Liver (tissue), 8 donors: ENCODE measurements at regions not wholly inside any gene's neighbourhood (a gene's known extent, or its start where the extent isn't known, plus 50 kb on each side); places are given as distances from the start of the nearest gene placed in this dataset.
A peak's percentile ranks its signal among the peaks of the same experiment; 100 is the strongest.

Source experiments
- DNase-seq: peaks from one replicate; pipeline ENCODE4 v3.0.0-alpha.2; 2017; ENCODE audit warnings: low spot score
- H3K27ac ChIP-seq, 2 donors: one replicate each; pipeline ENCODE4 v1.7.0; 2013; ENCODE audit warnings: inconsistent platforms in 2 of 2, low read length in 2 of 2, control low read depth in 1 of 2, low read depth in 1 of 2, mild to moderate bottlenecking in 1 of 2
- H3K27me3 ChIP-seq, 4 donors: one replicate each; pipeline versions ENCODE4 v1.6.1 to v1.7.0; 2013; ENCODE audit warnings: low read length in 3 of 4, inconsistent platforms in 1 of 4, mild to moderate bottlenecking in 1 of 4, moderate library complexity in 1 of 4; ENCODE audit not compliant: control insufficient read depth in 4 of 4, insufficient read depth in 4 of 4
- H3K36me3 ChIP-seq, 4 donors: one replicate each; pipeline versions ENCODE4 v1.6.1 to v1.7.0; 2013; ENCODE audit warnings: low read length in 3 of 4, mild to moderate bottlenecking in 3 of 4, low read depth in 1 of 4, moderate library complexity in 1 of 4; ENCODE audit not compliant: control insufficient read depth in 4 of 4, insufficient read depth in 3 of 4
- H3K4me1 ChIP-seq, 4 donors: one replicate each; pipeline versions ENCODE4 v1.6.1 to v1.7.0; 2013; ENCODE audit warnings: low read length in 3 of 4, mild to moderate bottlenecking in 3 of 4, moderate library complexity in 1 of 4; ENCODE audit not compliant: control insufficient read depth in 4 of 4, insufficient read depth in 4 of 4
- H3K4me3 ChIP-seq, 3 donors: one replicate each; pipeline versions ENCODE4 v1.6.1 to v1.7.0; 2013; ENCODE audit warnings: low read length in 3 of 3, control low read depth in 1 of 3, low read depth in 1 of 3, mild to moderate bottlenecking in 1 of 3
- H3K9ac ChIP-seq, 2 donors: one replicate each; pipeline ENCODE4 v1.7.0; 2013; ENCODE audit warnings: low read length in 2 of 2, mild to moderate bottlenecking in 2 of 2, moderate library complexity in 2 of 2, control low read depth in 1 of 2, low read depth in 1 of 2
- H3K9me3 ChIP-seq, 4 donors: one replicate each; pipeline versions ENCODE4 v1.6.1 to v1.7.0; 2013; ENCODE audit warnings: low read length in 3 of 4; ENCODE audit not compliant: control insufficient read depth in 4 of 4
- ATF3 ChIP-seq: IDR thresholded peaks from 2 replicates; pipeline ENCODE4 v1.6.1; 2016; ENCODE audit warnings: antibody characterized with exemption
- CTCF ChIP-seq: fragments of 150-350 bp; IDR thresholded peaks from 2 replicates; pipeline ENCODE4 v1.5.1; 2017; ENCODE audit warnings: improper control_type of control experiment, low read depth, low read length; ENCODE audit not compliant: missing input control
- EGR1 ChIP-seq, 2 donors: IDR thresholded peaks; 2 replicates each; pipeline ENCODE4 v1.6.1; 2016 to 2018; ENCODE audit warnings: antibody characterized with exemption in 2 of 2, low read depth in 2 of 2
- FOXA1 ChIP-seq: IDR thresholded peaks from 2 replicates; pipeline ENCODE4 v1.6.1; 2016; ENCODE audit warnings: antibody characterized with exemption
- FOXA2 ChIP-seq: IDR thresholded peaks from 2 replicates; pipeline ENCODE4 v1.6.1; 2016; ENCODE audit warnings: antibody characterized with exemption
- GABPA ChIP-seq, 2 donors: IDR thresholded peaks in 1 of 2; conservative IDR thresholded peaks in 1 of 2; 2 replicates each; pipeline ENCODE4 v1.6.1; 2016; ENCODE audit warnings: antibody characterized with exemption in 2 of 2, mild to moderate bottlenecking in 1 of 2, moderate library complexity in 1 of 2
- HNF4A ChIP-seq, 2 donors: conservative IDR thresholded peaks; 2 replicates each; pipeline ENCODE4 v1.6.1; 2016; ENCODE audit warnings: antibody characterized with exemption in 2 of 2, mild to moderate bottlenecking in 2 of 2
- HNF4G ChIP-seq: IDR thresholded peaks from 2 replicates; pipeline ENCODE4 v1.6.1; 2016; ENCODE audit warnings: antibody characterized with exemption
- JUND ChIP-seq, 2 donors: IDR thresholded peaks; 2 replicates each; pipeline ENCODE4 v1.6.1; 2016; ENCODE audit warnings: antibody characterized with exemption in 2 of 2
- MAX ChIP-seq: IDR thresholded peaks from 2 replicates; pipeline ENCODE4 v1.6.1; 2016; ENCODE audit warnings: antibody characterized with exemption
- NR2F2 ChIP-seq: IDR thresholded peaks from 2 replicates; pipeline ENCODE4 v1.6.1; 2016; ENCODE audit warnings: antibody characterized with exemption
- RAD21 ChIP-seq, 2 donors: IDR thresholded peaks; 2 replicates each; pipeline ENCODE4 v1.6.1; 2016; ENCODE audit warnings: antibody characterized with exemption in 2 of 2, mild to moderate bottlenecking in 2 of 2
- REST ChIP-seq: IDR thresholded peaks from 2 replicates; pipeline ENCODE4 v1.6.1; 2016; ENCODE audit warnings: antibody characterized with exemption, mild to moderate bottlenecking
- RXRA ChIP-seq, 2 donors: IDR thresholded peaks; 2 replicates each; pipeline ENCODE4 v1.6.1; 2017 to 2018; ENCODE audit warnings: antibody characterized with exemption in 2 of 2, mild to moderate bottlenecking in 1 of 2
- SP1 ChIP-seq: IDR thresholded peaks from 2 replicates; pipeline ENCODE4 v1.6.1; 2018; ENCODE audit warnings: antibody characterized with exemption, mild to moderate bottlenecking
- TAF1 ChIP-seq: conservative IDR thresholded peaks from 2 replicates; pipeline ENCODE4 v1.6.1; 2016; ENCODE audit warnings: antibody characterized with exemption, mild to moderate bottlenecking
- YY1 ChIP-seq: IDR thresholded peaks from 2 replicates; pipeline ENCODE4 v1.6.1; 2016; ENCODE audit warnings: antibody characterized with exemption, mild to moderate bottlenecking
- ZBTB33 ChIP-seq: IDR thresholded peaks from 2 replicates; pipeline ENCODE4 v1.6.1; 2016; ENCODE audit warnings: antibody characterized with exemption
- whole genome bisulfite sequencing: extraction: QIAGEN DNeasy Blood & Tissue Kit; methylation state at CpG from one replicate; pipeline ENCODE4 v1.1.7; 2013; 5-methylcytosine and 5-hydroxymethylcytosine counted together
- donor health status: healthy.
- donor health status: healthy.
- donor health status: healthy.
- donor health status: healthy.
- donor health status: healthy.

GRCh38 chr2:104919127-104919526 is 65.2 kb downstream of the POU3F3 start:
- no peak for DNase-seq
- no peaks in the 10 kb centered on the region for H3K27me3 ChIP-seq
- H3K9ac ChIP-seq = no peak overlapping the region
- H3K27ac ChIP-seq = no peak overlapping the region
- no peaks in the 10 kb centered on the region for H3K36me3 ChIP-seq
- H3K4me3 ChIP-seq = no peak overlapping the region
- 69% methylated on average over 3 of the region's 3 CpGs for WGBS
- no peaks in the 10 kb centered on the region for H3K9me3 ChIP-seq
- TF ChIP-seq FOXA1 = no peak
- no peak for TF ChIP-seq FOXA2
- no peak for TF ChIP-seq EGR1 (IDR thresholded peaks at IDR 0.05; ENCODE audit: low read depth in 2 of 2)
- no peak for TF ChIP-seq YY1
- no peak for TF ChIP-seq HNF4G
- no peak for TF ChIP-seq RXRA (IDR thresholded peaks at IDR 0.05)
- TF ChIP-seq JUND (IDR thresholded peaks at IDR 0.05) = no peak
- H3K4me1 ChIP-seq = no peaks in the 10 kb centered on the region

- Histone ChIP-seq H3K27me3 (no peaks in the 10 kb centered on the region), H3K9me3 (no peaks in the 10 kb centered on the region), H3K4me1 (no peaks in the 10 kb centered on the region), H3K27ac (no peak overlapping the region), H3K4me3 (no peak overlapping the region), H3K9ac (no peak overlapping the region), H3K36me3 (no peaks in the 10 kb centered on the region)
- DNase-seq = no peak
- TF ChIP-seq HNF4A (conservative IDR thresholded peaks at IDR 0.05) (no peak), RXRA (IDR thresholded peaks at IDR 0.05) (no peak), HNF4G (no peak), GABPA (IDR thresholded peaks at IDR 0.05 in 1 of 2, conservative IDR thresholded peaks at IDR 0.05 in 1 of 2) (no peak), RAD21 (IDR thresholded peaks at IDR 0.05) (peak in 1 of 2 donors; percentile 13), SP1 (no peak), EGR1 (IDR thresholded peaks at IDR 0.05; ENCODE audit: low read depth in 2 of 2) (no peak), FOXA1 (no peak)
- 52% methylated on average over 3 of the region's 3 CpGs for WGBS
Observed at GRCh38 chr2:104923665-104924064, 69.8 kb downstream of the POU3F3 start.

- 83% methylated on average over 4 of the region's 4 CpGs for WGBS
- H3K27ac ChIP-seq = no peak overlapping the region
- no peaks in the 10 kb centered on the region for H3K36me3 ChIP-seq
- no peak for DNase-seq
- H3K9ac ChIP-seq = no peak overlapping the region
- H3K4me3 ChIP-seq = no peak overlapping the region
- H3K27me3 ChIP-seq = no peaks in the 10 kb centered on the region
- H3K4me1 ChIP-seq = no peaks in the 10 kb centered on the region
- no peaks in the 10 kb centered on the region for H3K9me3 ChIP-seq
- no peak for TF ChIP-seq HNF4A (conservative IDR thresholded peaks at IDR 0.05)
- no peak for TF ChIP-seq ZBTB33
- no peak for TF ChIP-seq ATF3
- no peak for TF ChIP-seq TAF1
- TF ChIP-seq FOXA2 = no peak
- no peak for TF ChIP-seq NR2F2
- TF ChIP-seq REST = no peak
- no peak for TF ChIP-seq HNF4G
- TF ChIP-seq GABPA (IDR thresholded peaks at IDR 0.05 in 1 of 2, conservative IDR thresholded peaks at IDR 0.05 in 1 of 2) = no peak
- no peak for TF ChIP-seq JUND (IDR thresholded peaks at IDR 0.05)
- no peak for TF ChIP-seq MAX
- no peak for TF ChIP-seq RAD21 (IDR thresholded peaks at IDR 0.05)
- no peak for TF ChIP-seq YY1
- no peak for TF ChIP-seq EGR1 (IDR thresholded peaks at IDR 0.05; ENCODE audit: low read depth in 2 of 2)
- no peak for TF ChIP-seq SP1
- no peak for TF ChIP-seq CTCF
- no peak for TF ChIP-seq FOXA1
- TF ChIP-seq RXRA (IDR thresholded peaks at IDR 0.05) = no peak
Observed at GRCh38 chr2:104929663-104930062, 75.7 kb downstream of the POU3F3 start.
